ENCODE measurements at regions not wholly inside any gene's neighbourhood (a gene's known extent, or its start where the extent isn't known, plus 50 kb on each side); places are given as distances from the start of the nearest gene placed in this dataset.

- H3K4me3 Mint-ChIP-seq (ENCODE audit: unreplicated experiment): no peak overlapping the region
- no peaks in the 10 kb centered on the region for H3K4me1 Mint-ChIP-seq (ENCODE audit: unreplicated experiment)
- no peak for TF ChIP-seq CTCF (IDR thresholded peaks at IDR 0.05; ENCODE audit: unreplicated experiment)
- H3K27me3 Mint-ChIP-seq (ENCODE audit: unreplicated experiment): peaks cover 2% of the 10 kb centered on the region
- DNase-seq (ENCODE audit: low spot score): no peak
- no peaks in the 10 kb centered on the region for H3K9me3 Mint-ChIP-seq (ENCODE audit: unreplicated experiment)
- H3K36me3 Mint-ChIP-seq (ENCODE audit: low read depth, unreplicated experiment): no peaks in the 10 kb centered on the region
- no peak overlapping the region for H3K27ac Mint-ChIP-seq (ENCODE audit: unreplicated experiment)
Measured at GRCh38 chr11:111148953-111149352, 96.6 kb upstream of the POU2AF2 start.

- Mint-ChIP-seq H3K27ac (ENCODE audit: unreplicated experiment) (no peak overlapping the region), H3K4me1 (ENCODE audit: unreplicated experiment) (no peaks in the 10 kb centered on the region), H3K4me3 (ENCODE audit: unreplicated experiment) (no peak overlapping the region), H3K36me3 (ENCODE audit: low read depth, unreplicated experiment) (no peaks in the 10 kb centered on the region), H3K27me3 (ENCODE audit: unreplicated experiment) (peaks cover 2% of the 10 kb centered on the region), H3K9me3 (ENCODE audit: unreplicated experiment) (no peaks in the 10 kb centered on the region)
- TF ChIP-seq CTCF (IDR thresholded peaks at IDR 0.05; ENCODE audit: unreplicated experiment): no peak
- DNase-seq (ENCODE audit: low spot score): no peak
Measured at GRCh38 chr11:111148121-111148520, 97.4 kb upstream of the POU2AF2 start.

- Mint-ChIP-seq H3K9me3 (ENCODE audit: unreplicated experiment) (no peaks in the 10 kb centered on the region), H3K4me1 (ENCODE audit: unreplicated experiment) (peaks cover 3% of the 10 kb centered on the region), H3K36me3 (ENCODE audit: low read depth, unreplicated experiment) (no peaks in the 10 kb centered on the region), H3K4me3 (ENCODE audit: unreplicated experiment) (no peak overlapping the region), H3K27me3 (ENCODE audit: unreplicated experiment) (no peaks in the 10 kb centered on the region), H3K27ac (ENCODE audit: unreplicated experiment) (no peak overlapping the region)
- no peak for DNase-seq (ENCODE audit: low spot score)
- no peak for TF ChIP-seq CTCF (IDR thresholded peaks at IDR 0.05; ENCODE audit: unreplicated experiment)
Measured at GRCh38 chr11:111137846-111138245, 107.7 kb upstream of the POU2AF2 start.

GRCh38 chr11:111135778-111136570 lies 109.6 kb upstream of the POU2AF2 start:
- no peak for TF ChIP-seq CTCF (IDR thresholded peaks at IDR 0.05; ENCODE audit: unreplicated experiment)
- H3K4me3 Mint-ChIP-seq (ENCODE audit: unreplicated experiment): no peak overlapping the region
- H3K27ac Mint-ChIP-seq (ENCODE audit: unreplicated experiment): no peak overlapping the region
- no peaks in the 10 kb centered on the region for H3K9me3 Mint-ChIP-seq (ENCODE audit: unreplicated experiment)
- no peaks in the 10 kb centered on the region for H3K27me3 Mint-ChIP-seq (ENCODE audit: unreplicated experiment)
- H3K4me1 Mint-ChIP-seq (ENCODE audit: unreplicated experiment): peaks cover 3% of the 10 kb centered on the region
- H3K36me3 Mint-ChIP-seq (ENCODE audit: low read depth, unreplicated experiment): no peaks in the 10 kb centered on the region
- DNase-seq (ENCODE audit: low spot score): no peak

- Mint-ChIP-seq H3K27ac (ENCODE audit: unreplicated experiment) (no peak overlapping the region), H3K27me3 (ENCODE audit: unreplicated experiment) (no peaks in the 10 kb centered on the region), H3K4me3 (ENCODE audit: unreplicated experiment) (no peak overlapping the region), H3K36me3 (ENCODE audit: low read depth, unreplicated experiment) (no peaks in the 10 kb centered on the region), H3K9me3 (ENCODE audit: unreplicated experiment) (no peaks in the 10 kb centered on the region), H3K4me1 (ENCODE audit: unreplicated experiment) (no peaks in the 10 kb centered on the region)
- DNase-seq (ENCODE audit: low spot score): no peak
- no peak for TF ChIP-seq CTCF (IDR thresholded peaks at IDR 0.05; ENCODE audit: unreplicated experiment)
Measured at GRCh38 chr11:111135101-111135500, 110.4 kb upstream of the POU2AF2 start.
